Mesenchymal stem cell (in vitro differentiated cells and primary cell): ENCODE measurements at regions not wholly inside any gene's neighbourhood (a gene's known extent, or its start where the extent isn't known, plus 50 kb on each side); places are given as distances from the start of the nearest gene placed in this dataset. TPM values are rescaled to one million over a fixed set of nuclear protein-coding genes. Genes with fewer than 3 reads are reported as not detected.

Source experiments
- small RNA-seq: library from polyadenylated mRNA; stranded (forward); fragments of <200 nt; extraction: miRNeasy Mini kit (QIAGEN cat#:217004); gene quantifications from one replicate; pipeline ENCODE3, GENCODE V24; 2013; ENCODE audit warnings: low read depth

Small RNA genes lying in the stretch of these regions (small RNA-seq; reads per million reads assigned to genes)
- gene GNG5P5 (not detected), gene RN7SL700P (not detected)
